GM11168 (cell line): ENCODE measurements at regions not wholly inside any gene's neighbourhood (a gene's known extent, or its start where the extent isn't known, plus 50 kb on each side); places are given as distances from the start of the nearest gene placed in this dataset.
"Not testable (repeated sequence)": the region's sequence is repeated elsewhere in the genome, so short reads cannot be mapped to it uniquely, and the experiment has no call there.

ENCODE experiments used
- in situ Hi-C: fragments of 300-500 bp; cut with MboI; formaldehyde crosslinking; loops from one replicate; pipeline ENCODE4 v1.12.0; 2022; ENCODE audit warnings: low sequenced_read_pairs; ENCODE audit not compliant: unreplicated experiment

- in situ Hi-C loops, result no loop called here
Measured at GRCh38 chr4:114332119-114332518, 266.5 kb upstream of the UGT8 start.

- in situ Hi-C loops, result not testable (repeated sequence)
Measured at GRCh38 chr4:114334363-114334762, 264.2 kb upstream of the UGT8 start.

GRCh38 chr4:114334884-114335330 is 263.7 kb upstream of the UGT8 start:
- in situ Hi-C loops, result no loop called here

- in situ Hi-C loops, result no loop called here
Measured at GRCh38 chr4:114335339-114335738, 263.3 kb upstream of the UGT8 start.

GRCh38 chr4:114343015-114343414 is 255.6 kb upstream of the UGT8 start:
- in situ Hi-C loops, result no loop called here

GRCh38 chr4:114349543-114350175 is 248.9 kb upstream of the UGT8 start:
- in situ Hi-C loops, result no loop called here

GRCh38 chr4:114358901-114359300 is 239.7 kb upstream of the UGT8 start:
- in situ Hi-C loops, result no loop called here

- in situ Hi-C loops, result no loop called here
Measured at GRCh38 chr4:114361249-114361648, 237.4 kb upstream of the UGT8 start.

GRCh38 chr4:114364857-114365256 is 233.8 kb upstream of the UGT8 start:
- in situ Hi-C loops, result no loop called here

GRCh38 chr4:114365591-114365990 is 233.0 kb upstream of the UGT8 start:
- in situ Hi-C loops, result no loop called here

- in situ Hi-C loops, result no loop called here
Measured at GRCh38 chr4:114366368-114366767, 232.2 kb upstream of the UGT8 start.

GRCh38 chr4:114368751-114369150 is 229.9 kb upstream of the UGT8 start:
- in situ Hi-C loops, result no loop called here

- in situ Hi-C loops, result no loop called here
Measured at GRCh38 chr4:114373508-114373907, 225.1 kb upstream of the UGT8 start.

GRCh38 chr4:114378305-114378903 is 220.2 kb upstream of the UGT8 start:
- in situ Hi-C loops, result loop anchor here (25.0 kb wide), 1 partner anchor 991 kb away; no protein-coding TSS in a partner anchor

GRCh38 chr4:114383067-114383466 is 215.5 kb upstream of the UGT8 start:
- in situ Hi-C loops, result loop anchor here (10.0 to 25.0 kb wide), 2 partner anchors 428 to 996 kb away; no protein-coding TSS in a partner anchor

- in situ Hi-C loops, result loop anchor here (10.0 to 25.0 kb wide), 2 partner anchors 429 to 996 kb away; no protein-coding TSS in a partner anchor
Measured at GRCh38 chr4:114383721-114384120, 214.9 kb upstream of the UGT8 start.

GRCh38 chr4:114384629-114385028 is 214.0 kb upstream of the UGT8 start:
- in situ Hi-C loops, result loop anchor here (10.0 to 25.0 kb wide), 2 partner anchors 430 to 997 kb away; no protein-coding TSS in a partner anchor

- in situ Hi-C loops, result loop anchor here (10.0 to 25.0 kb wide), 2 partner anchors 431 to 998 kb away; no protein-coding TSS in a partner anchor
Measured at GRCh38 chr4:114385195-114385985, 213.2 kb upstream of the UGT8 start.

- in situ Hi-C loops, result loop anchor here (10.0 to 25.0 kb wide), 2 partner anchors 432 to 999 kb away; no protein-coding TSS in a partner anchor
Measured at GRCh38 chr4:114386637-114387233, 211.9 kb upstream of the UGT8 start.

GRCh38 chr4:114389070-114389685 is 209.4 kb upstream of the UGT8 start:
- in situ Hi-C loops, result loop anchor here (10.0 to 25.0 kb wide), 2 partner anchors 434 to 1002 kb away; no protein-coding TSS in a partner anchor
